Mesenchymal stem cell (in vitro differentiated cells and primary cell): ENCODE measurements at regions not wholly inside any gene's neighbourhood (a gene's known extent, or its start where the extent isn't known, plus 50 kb on each side); places are given as distances from the start of the nearest gene placed in this dataset.

Experiments
- DNase-seq: peaks from one replicate; pipeline ENCODE4 v3.0.0-alpha.2; 2013
- H2AFZ ChIP-seq: one replicate; pipeline ENCODE4 v1.6.1; 2013; ENCODE audit warnings: low read depth, mild to moderate bottlenecking, control low read depth, inconsistent platforms, low read length, moderate library complexity
- H2AK5ac ChIP-seq: 2 replicates; pipeline ENCODE4 v1.6.1; 2013; ENCODE audit warnings: low read length, moderate library complexity, mild to moderate bottlenecking, inconsistent platforms; ENCODE audit not compliant: severe bottlenecking
- H2BK120ac ChIP-seq: one replicate; pipeline ENCODE4 v1.6.1; 2013; ENCODE audit warnings: low read depth, mild to moderate bottlenecking, inconsistent platforms, low read length, moderate library complexity
- H2BK12ac ChIP-seq, 2 experiments: one replicate each; pipeline ENCODE4 v1.6.1; 2013; ENCODE audit warnings: inconsistent platforms in 2 of 2, low read length in 2 of 2, mild to moderate bottlenecking in 2 of 2, moderate library complexity in 2 of 2, control low read depth in 1 of 2
- H2BK15ac ChIP-seq: one replicate; pipeline ENCODE4 v1.6.1; 2013; ENCODE audit warnings: mild to moderate bottlenecking, low read depth, inconsistent platforms; ENCODE audit not compliant: poor library complexity, severe bottlenecking
- H2BK5ac ChIP-seq: 2 replicates; pipeline ENCODE4 v1.6.1; 2013; ENCODE audit warnings: low read depth, mild to moderate bottlenecking, low read length, control low read depth, inconsistent platforms; ENCODE audit not compliant: poor library complexity, severe bottlenecking
- H3K14ac ChIP-seq, 2 experiments: one replicate each; pipeline ENCODE4 v1.6.1; 2013; ENCODE audit warnings: inconsistent platforms in 2 of 2, low read length in 2 of 2, control low read depth in 1 of 2, mild to moderate bottlenecking in 1 of 2, moderate library complexity in 1 of 2
- H3K18ac ChIP-seq, 2 experiments: one replicate each; pipeline ENCODE4 v1.6.1; 2013; ENCODE audit warnings: inconsistent platforms in 2 of 2, low read length in 2 of 2, control low read depth in 1 of 2, low read depth in 1 of 2, mild to moderate bottlenecking in 1 of 2
- H3K23ac ChIP-seq, 2 experiments: one replicate each; pipeline ENCODE4 v1.6.1; 2013; ENCODE audit warnings: inconsistent platforms in 2 of 2, low read length in 2 of 2, mild to moderate bottlenecking in 2 of 2, moderate library complexity in 2 of 2, control low read depth in 1 of 2
- H3K27ac ChIP-seq: 2 replicates; pipeline ENCODE4 v1.5.1; 2013; ENCODE audit warnings: mild to moderate bottlenecking, moderate library complexity, low read length, control low read depth, inconsistent platforms; ENCODE audit not compliant: poor library complexity, severe bottlenecking
- H3K27me3 ChIP-seq, 2 experiments: 2 replicates each; pipeline versions ENCODE4 v1.6.1 to v1.7.0; 2013; ENCODE audit warnings: low read length in 2 of 2, mild to moderate bottlenecking in 2 of 2, moderate library complexity in 2 of 2, control low read depth in 1 of 2, inconsistent platforms in 1 of 2; ENCODE audit not compliant: control insufficient read depth in 1 of 2, insufficient read depth in 1 of 2
- H3K36me3 ChIP-seq, 2 experiments: 2 replicates each; pipeline versions ENCODE4 v1.6.1 to v1.7.0; 2013; ENCODE audit warnings: low read length in 2 of 2, control low read depth in 1 of 2, inconsistent platforms in 1 of 2, low read depth in 1 of 2, mild to moderate bottlenecking in 1 of 2; ENCODE audit not compliant: insufficient read depth in 2 of 2, control insufficient read depth in 1 of 2
- H3K4ac ChIP-seq, 2 experiments: one replicate each; pipeline ENCODE4 v1.6.1; 2013; ENCODE audit warnings: inconsistent platforms in 2 of 2, low read length in 2 of 2, mild to moderate bottlenecking in 2 of 2, moderate library complexity in 2 of 2, control low read depth in 1 of 2, low read depth in 1 of 2
- H3K4me1 ChIP-seq: 2 replicates; pipeline ENCODE4 v1.6.1; 2013; ENCODE audit warnings: low read depth, low read length, control low read depth; ENCODE audit not compliant: control insufficient read depth, insufficient read depth
- H3K4me2 ChIP-seq: 2 replicates; pipeline ENCODE4 v1.6.1; 2013; ENCODE audit warnings: low read length, mild to moderate bottlenecking, inconsistent platforms; ENCODE audit not compliant: poor library complexity, severe bottlenecking
- H3K4me3 ChIP-seq, 2 experiments: 2 replicates each; pipeline versions ENCODE4 v1.5.1 to v1.7.0; 2013; ENCODE audit warnings: low read length in 2 of 2, mild to moderate bottlenecking in 2 of 2, control low read depth in 1 of 2, low read depth in 1 of 2; ENCODE audit not compliant: insufficient read depth in 1 of 2
- H3K79me1 ChIP-seq: replicated peaks from 2 replicates; pipeline ENCODE4 v1.6.1; 2013; ENCODE audit warnings: mild to moderate bottlenecking, control low read depth, low read length, inconsistent platforms; ENCODE audit not compliant: poor library complexity, severe bottlenecking
- H3K9ac ChIP-seq: 2 replicates; pipeline ENCODE4 v1.7.0; 2013; ENCODE audit warnings: mild to moderate bottlenecking, low read length, moderate library complexity
- H3K9me3 ChIP-seq: 2 replicates; pipeline ENCODE4 v1.7.0; 2013; ENCODE audit warnings: mild to moderate bottlenecking, low read length; ENCODE audit not compliant: control insufficient read depth
- H4K8ac ChIP-seq: one replicate; pipeline ENCODE4 v1.6.1; 2013; ENCODE audit warnings: inconsistent platforms, mild to moderate bottlenecking, low read length, moderate library complexity
- H4K91ac ChIP-seq: one replicate; pipeline ENCODE4 v1.6.1; 2013; ENCODE audit warnings: mild to moderate bottlenecking, low read length, inconsistent platforms
- WGBS: methylation state at CpG from one replicate; pipeline ENCODE4 v1.1.7; 2013; ENCODE audit warnings: mixed read lengths; 5-methylcytosine and 5-hydroxymethylcytosine counted together

DNA sequence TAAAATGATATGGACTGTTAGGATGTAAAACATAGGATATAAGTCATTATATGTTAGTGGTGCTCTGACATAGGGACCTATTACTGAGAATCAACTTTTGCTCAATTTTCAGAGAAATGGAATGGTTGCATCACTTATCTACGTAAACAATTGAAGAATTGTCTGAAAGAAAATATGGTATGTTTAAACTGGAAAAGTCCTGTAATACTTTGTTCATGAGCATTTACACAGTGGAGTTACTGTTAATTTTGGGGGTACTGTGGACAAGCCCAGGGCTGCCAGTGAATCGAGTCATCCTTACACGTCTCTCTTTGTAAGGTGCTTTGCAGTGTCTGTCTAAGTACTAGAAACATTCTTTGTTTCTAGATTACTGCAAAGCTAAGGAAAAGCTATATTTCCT lies 152.0 kb downstream of the ZNF22 start:
- H3K9me3 ChIP-seq, result no peaks in the 10 kb centered on the region
- no peak for DNase-seq
- H3K4me2 ChIP-seq, result no peak overlapping the region
- H3K23ac ChIP-seq, result no peak overlapping the region
- H3K27ac ChIP-seq, result no peak overlapping the region
- H2BK12ac ChIP-seq, result no peak overlapping the region
- no peaks in the 10 kb centered on the region for H3K79me1 ChIP-seq
- H2BK120ac ChIP-seq, result no peak overlapping the region
- WGBS, result 91% methylated on average over 1 of the region's 3 CpGs
- no peak overlapping the region for H3K9ac ChIP-seq
- H3K36me3 ChIP-seq, result no peaks in the 10 kb centered on the region
- H3K4ac ChIP-seq, result no peak overlapping the region
- H2BK15ac ChIP-seq, result no peak overlapping the region
- no peaks in the 10 kb centered on the region for H3K4me1 ChIP-seq
- no peak overlapping the region for H2AK5ac ChIP-seq
- H3K18ac ChIP-seq, result no peak overlapping the region
- no peak overlapping the region for H4K91ac ChIP-seq
- H4K8ac ChIP-seq, result no peak overlapping the region
- H2BK5ac ChIP-seq, result no peak overlapping the region
- H3K27me3 ChIP-seq, result peaks cover 0 to 8% of the 10 kb centered on the region in 2 experiments
- H3K14ac ChIP-seq, result no peak overlapping the region
- no peak overlapping the region for H2AFZ ChIP-seq
- no peak overlapping the region for H3K4me3 ChIP-seq

DNA sequence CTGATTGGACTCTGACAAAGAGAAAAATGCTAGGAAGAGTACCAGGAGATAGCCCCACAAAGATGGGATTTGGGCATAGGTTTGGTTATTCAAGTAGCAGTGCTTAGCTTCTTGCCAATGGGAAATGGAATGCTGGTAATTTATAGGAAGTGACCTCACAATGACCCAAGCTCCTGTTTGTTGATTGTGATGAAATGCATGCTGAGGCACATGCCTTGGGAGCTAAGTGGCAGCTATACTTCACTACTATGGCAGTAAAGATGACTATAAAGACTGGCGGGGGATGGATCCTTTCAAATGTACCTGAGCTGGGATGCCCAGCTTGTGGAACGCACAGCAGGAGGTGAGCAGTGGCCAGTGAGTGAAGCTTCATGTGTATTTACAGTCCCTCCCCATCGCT lies 153.8 kb downstream of the ZNF22 start:
- no peak overlapping the region for H2AFZ ChIP-seq
- no peak overlapping the region for H4K91ac ChIP-seq
- H3K79me1 ChIP-seq, result no peaks in the 10 kb centered on the region
- no peaks in the 10 kb centered on the region for H3K36me3 ChIP-seq
- no peak overlapping the region for H2AK5ac ChIP-seq
- peaks cover 0 to 8% of the 10 kb centered on the region in 2 experiments for H3K27me3 ChIP-seq
- H3K23ac ChIP-seq, result no peak overlapping the region
- H2BK12ac ChIP-seq, result no peak overlapping the region
- 88% methylated on average over 2 of the region's 3 CpGs for WGBS
- no peaks in the 10 kb centered on the region for H3K4me1 ChIP-seq
- H2BK120ac ChIP-seq, result no peak overlapping the region
- H3K14ac ChIP-seq, result no peak overlapping the region
- no peak overlapping the region for H3K9ac ChIP-seq
- no peak overlapping the region for H3K4me3 ChIP-seq
- no peaks in the 10 kb centered on the region for H3K9me3 ChIP-seq
- no peak overlapping the region for H2BK5ac ChIP-seq
- no peak for DNase-seq
- H3K18ac ChIP-seq, result no peak overlapping the region
- no peak overlapping the region for H2BK15ac ChIP-seq
- no peak overlapping the region for H4K8ac ChIP-seq
- H3K27ac ChIP-seq, result no peak overlapping the region
- H3K4ac ChIP-seq, result no peak overlapping the region
- H3K4me2 ChIP-seq, result no peak overlapping the region

DNA sequence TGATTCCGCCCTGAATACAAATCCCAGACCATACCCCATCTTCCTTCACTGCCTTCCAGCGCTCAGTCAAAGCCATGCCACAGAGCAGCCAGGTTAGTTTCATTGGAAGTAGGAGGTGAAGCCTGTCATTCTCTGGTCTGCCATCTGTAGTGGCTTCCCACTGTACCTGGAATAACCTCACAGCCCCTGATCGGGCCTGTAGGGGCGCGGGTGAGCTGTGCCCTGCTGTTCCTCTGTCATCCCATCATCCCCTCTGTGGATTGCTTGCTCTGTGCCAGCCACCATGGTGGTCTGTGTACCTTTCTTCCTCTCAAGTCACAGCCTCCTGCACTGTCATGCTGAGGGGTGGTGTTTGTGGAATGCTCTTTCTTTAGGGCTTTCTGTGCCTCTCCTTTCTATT lies 155.1 kb downstream of the ZNF22 start:
- WGBS, result 91% methylated on average over 4 of the region's 5 CpGs
- H4K91ac ChIP-seq, result no peak overlapping the region
- no peak for DNase-seq
- no peaks in the 10 kb centered on the region for H3K79me1 ChIP-seq
- peaks cover 0 to 8% of the 10 kb centered on the region in 2 experiments for H3K27me3 ChIP-seq
- H3K36me3 ChIP-seq, result no peaks in the 10 kb centered on the region
- H2BK120ac ChIP-seq, result no peak overlapping the region
- no peak overlapping the region for H3K4ac ChIP-seq
- H3K18ac ChIP-seq, result no peak overlapping the region
- H3K27ac ChIP-seq, result no peak overlapping the region
- no peak overlapping the region for H2BK5ac ChIP-seq
- H3K4me3 ChIP-seq, result no peak overlapping the region
- H2AFZ ChIP-seq, result no peak overlapping the region
- no peak overlapping the region for H3K4me2 ChIP-seq
- no peak overlapping the region for H2BK12ac ChIP-seq
- no peaks in the 10 kb centered on the region for H3K4me1 ChIP-seq
- no peak overlapping the region for H3K23ac ChIP-seq
- no peak overlapping the region for H2AK5ac ChIP-seq
- no peak overlapping the region for H4K8ac ChIP-seq
- H3K14ac ChIP-seq, result no peak overlapping the region
- H3K9me3 ChIP-seq, result no peaks in the 10 kb centered on the region
- no peak overlapping the region for H2BK15ac ChIP-seq
- no peak overlapping the region for H3K9ac ChIP-seq

DNA sequence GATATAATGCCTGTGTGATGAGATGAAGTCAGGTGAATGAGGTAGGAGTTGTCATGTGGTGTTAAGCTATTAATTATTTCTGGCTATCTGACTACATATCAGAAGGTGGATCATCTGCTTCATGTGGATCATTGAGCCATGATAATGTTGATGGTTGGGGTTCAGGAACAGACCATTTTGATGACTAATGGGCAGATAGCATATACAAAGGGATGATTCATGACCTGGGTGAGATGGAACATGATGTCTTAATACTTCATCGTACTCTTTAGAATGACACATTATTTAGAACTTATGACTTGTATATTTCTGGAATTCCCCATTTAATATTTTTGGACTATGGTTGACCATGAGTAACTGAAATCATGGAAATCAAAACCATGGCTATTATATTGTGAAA lies 155.1 kb downstream of the OR13A1 start:
- Histone ChIP-seq H3K27me3 (peaks cover 0 to 8% of the 10 kb centered on the region in 2 experiments), H2BK5ac (no peak overlapping the region), H3K4me2 (no peak overlapping the region), H3K27ac (no peak overlapping the region), H2BK12ac (no peak overlapping the region), H3K4ac (no peak overlapping the region), H3K14ac (no peak overlapping the region), H4K91ac (no peak overlapping the region), H2AFZ (no peak overlapping the region), H2BK15ac (no peak overlapping the region), H3K4me3 (no peak overlapping the region), H3K36me3 (no peaks in the 10 kb centered on the region), H3K9ac (no peak overlapping the region), H2AK5ac (no peak overlapping the region), H4K8ac (no peak overlapping the region), H3K23ac (no peak overlapping the region), H3K9me3 (no peaks in the 10 kb centered on the region), H3K79me1 (no peaks in the 10 kb centered on the region), H3K4me1 (no peaks in the 10 kb centered on the region), H3K18ac (no peak overlapping the region), H2BK120ac (no peak overlapping the region)
- peak; percentile 33 for DNase-seq
- whole genome bisulfite sequencing, result no CpG with 5 or more reads among the region's 1 CpG
